ENCODE measurements at regions not wholly inside any gene's neighbourhood (a gene's known extent, or its start where the extent isn't known, plus 50 kb on each side); places are given as distances from the start of the nearest gene placed in this dataset.

GRCh38 chr5:92890841-92891244, 690.2 kb downstream of the NR2F1-AS1 start:
- H3K36me3 ChIP-seq = no peaks in the 10 kb centered on the region
- H3K27ac ChIP-seq = no peak overlapping the region
- no peaks in the 10 kb centered on the region for H3K27me3 ChIP-seq (ENCODE audit: low read depth)
- no peaks in the 10 kb centered on the region for H3K9me3 ChIP-seq
- no peak for DNase-seq
- no peaks in the 10 kb centered on the region for H3K4me1 ChIP-seq
- intact Hi-C loops (cut with DNase I) = no loop called here
- no peak for ATAC-seq
- no peak overlapping the region for H3K4me3 ChIP-seq
- no peak for TF ChIP-seq CTCF (IDR thresholded peaks at IDR 0.05)

DNA sequence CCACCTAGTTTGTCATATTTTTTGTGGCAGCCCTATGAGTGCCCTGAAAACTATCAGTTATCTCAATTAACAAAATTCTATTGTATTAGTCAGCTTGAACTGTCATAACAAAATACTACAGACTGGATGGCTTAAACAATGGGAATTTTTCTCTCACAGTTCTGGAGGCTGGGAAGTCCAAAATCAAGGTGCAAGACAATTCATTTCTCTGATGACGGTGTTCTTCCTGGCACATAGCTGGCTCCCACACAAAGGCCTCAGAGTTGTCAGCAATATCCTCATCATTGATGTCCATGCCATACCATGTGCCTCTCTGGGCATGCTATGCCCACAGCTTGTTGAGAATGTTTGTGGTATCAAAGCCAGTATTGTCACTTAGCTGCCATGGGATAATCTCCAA, 691.9 kb downstream of the NR2F1-AS1 start:
- intact Hi-C loops (cut with DNase I) = no loop called here
- Histone ChIP-seq H3K36me3 (no peaks in the 10 kb centered on the region), H3K4me1 (no peaks in the 10 kb centered on the region), H3K4me3 (no peak overlapping the region), H3K27ac (no peak overlapping the region), H3K27me3 (ENCODE audit: low read depth) (no peaks in the 10 kb centered on the region), H3K9me3 (no peaks in the 10 kb centered on the region)
- DNase-seq (no peak), ATAC-seq (no peak)
- no peak for TF ChIP-seq CTCF (IDR thresholded peaks at IDR 0.05)

- Histone ChIP-seq H3K4me3 (no peak overlapping the region), H3K27me3 (ENCODE audit: low read depth) (no peaks in the 10 kb centered on the region), H3K4me1 (no peaks in the 10 kb centered on the region), H3K9me3 (no peaks in the 10 kb centered on the region), H3K27ac (no peak overlapping the region), H3K36me3 (no peaks in the 10 kb centered on the region)
- no peak for ATAC-seq
- TF ChIP-seq CTCF (IDR thresholded peaks at IDR 0.05) = no peak
- intact Hi-C loops (cut with DNase I) = no loop called here
- no peak for DNase-seq
Observed at GRCh38 chr5:92887254-92887653, 693.8 kb downstream of the NR2F1-AS1 start.

GRCh38 chr5:92886751-92887150, 694.3 kb downstream of the NR2F1-AS1 start:
- no peak for DNase-seq
- TF ChIP-seq CTCF (IDR thresholded peaks at IDR 0.05) = no peak
- no peaks in the 10 kb centered on the region for H3K27me3 ChIP-seq (ENCODE audit: low read depth)
- no peaks in the 10 kb centered on the region for H3K36me3 ChIP-seq
- no peak for ATAC-seq
- no peaks in the 10 kb centered on the region for H3K9me3 ChIP-seq
- no peaks in the 10 kb centered on the region for H3K4me1 ChIP-seq
- H3K27ac ChIP-seq = no peak overlapping the region
- H3K4me3 ChIP-seq = no peak overlapping the region
- intact Hi-C loops (cut with DNase I) = no loop called here

GRCh38 chr5:92885950-92886349, 695.1 kb downstream of the NR2F1-AS1 start:
- no peak for ATAC-seq
- Histone ChIP-seq H3K4me3 (no peak overlapping the region), H3K4me1 (no peaks in the 10 kb centered on the region), H3K27me3 (ENCODE audit: low read depth) (no peaks in the 10 kb centered on the region), H3K27ac (no peak overlapping the region), H3K36me3 (no peaks in the 10 kb centered on the region), H3K9me3 (no peaks in the 10 kb centered on the region)
- TF ChIP-seq CTCF (IDR thresholded peaks at IDR 0.05) = no peak
- intact Hi-C loops (cut with DNase I) = no loop called here
- no peak for DNase-seq

GRCh38 chr5:92884469-92884868, 696.5 kb downstream of the NR2F1-AS1 start:
- H3K36me3 ChIP-seq = no peaks in the 10 kb centered on the region
- TF ChIP-seq CTCF (IDR thresholded peaks at IDR 0.05) = no peak
- no peaks in the 10 kb centered on the region for H3K4me1 ChIP-seq
- H3K9me3 ChIP-seq = no peaks in the 10 kb centered on the region
- no peak for ATAC-seq
- no peak for DNase-seq
- intact Hi-C loops (cut with DNase I) = no loop called here
- H3K27me3 ChIP-seq (ENCODE audit: low read depth) = no peaks in the 10 kb centered on the region
- no peak overlapping the region for H3K4me3 ChIP-seq
- H3K27ac ChIP-seq = no peak overlapping the region

Measured in lower lobe of right lung (tissue), 2 donors.